Endothelial cell of umbilical vein (primary cell): ENCODE measurements at regions not wholly inside any gene's neighbourhood (a gene's known extent, or its start where the extent isn't known, plus 50 kb on each side); places are given as distances from the start of the nearest gene placed in this dataset.

ENCODE experiments used
- EZH2 ChIP-seq: IDR thresholded peaks from 2 replicates; pipeline ENCODE4 v1.6.1; 2012; ENCODE audit warnings: borderline replicate concordance, low read depth, mild to moderate bottlenecking, moderate library complexity, low read length, inconsistent platforms; ENCODE audit not compliant: severe bottlenecking
- MYC ChIP-seq: IDR thresholded peaks from one replicate; pipeline ENCODE4 v1.6.1; 2011; ENCODE audit warnings: mild to moderate bottlenecking, low read depth, low read length
- POLR2A ChIP-seq: IDR thresholded peaks from 2 replicates; pipeline ENCODE4 v1.6.1; 2012; ENCODE audit warnings: low read depth, mild to moderate bottlenecking, control low read depth, low read length
- TF ChIP-seq, protein P1 (sequence below), 2 donors: IDR thresholded peaks; 1 replicate in 1 of 2; 2 replicates in 1 of 2; pipeline ENCODE4 v1.5.1; 2011; ENCODE audit warnings: low read length in 2 of 2, mild to moderate bottlenecking in 2 of 2, moderate library complexity in 2 of 2, control low read depth in 1 of 2, inconsistent platforms in 1 of 2, low read depth in 1 of 2; ENCODE audit not compliant: insufficient read depth in 1 of 2; ENCODE audit errors: extremely low read depth in 1 of 2

DNA sequence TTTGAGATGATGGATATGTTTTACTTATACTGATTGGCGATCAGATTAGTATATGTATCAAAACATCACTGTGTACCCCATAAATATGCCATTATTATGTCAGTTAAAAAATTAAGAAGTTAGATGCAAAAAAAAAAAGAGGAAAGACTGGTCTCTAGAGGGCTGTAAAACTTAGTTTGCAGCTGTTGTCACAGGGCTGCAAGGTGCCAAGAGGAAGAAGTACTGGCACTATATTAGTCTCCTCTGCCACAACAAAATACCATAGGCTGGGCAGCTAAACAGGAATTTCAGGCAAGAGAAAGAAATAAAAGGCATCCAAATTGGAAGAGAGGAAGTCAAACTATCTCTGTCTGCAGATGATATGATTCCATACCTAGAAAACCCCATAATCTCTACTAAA lies 177.8 kb upstream of the PLPP4 start:
- TF ChIP-seq, protein P1, sequence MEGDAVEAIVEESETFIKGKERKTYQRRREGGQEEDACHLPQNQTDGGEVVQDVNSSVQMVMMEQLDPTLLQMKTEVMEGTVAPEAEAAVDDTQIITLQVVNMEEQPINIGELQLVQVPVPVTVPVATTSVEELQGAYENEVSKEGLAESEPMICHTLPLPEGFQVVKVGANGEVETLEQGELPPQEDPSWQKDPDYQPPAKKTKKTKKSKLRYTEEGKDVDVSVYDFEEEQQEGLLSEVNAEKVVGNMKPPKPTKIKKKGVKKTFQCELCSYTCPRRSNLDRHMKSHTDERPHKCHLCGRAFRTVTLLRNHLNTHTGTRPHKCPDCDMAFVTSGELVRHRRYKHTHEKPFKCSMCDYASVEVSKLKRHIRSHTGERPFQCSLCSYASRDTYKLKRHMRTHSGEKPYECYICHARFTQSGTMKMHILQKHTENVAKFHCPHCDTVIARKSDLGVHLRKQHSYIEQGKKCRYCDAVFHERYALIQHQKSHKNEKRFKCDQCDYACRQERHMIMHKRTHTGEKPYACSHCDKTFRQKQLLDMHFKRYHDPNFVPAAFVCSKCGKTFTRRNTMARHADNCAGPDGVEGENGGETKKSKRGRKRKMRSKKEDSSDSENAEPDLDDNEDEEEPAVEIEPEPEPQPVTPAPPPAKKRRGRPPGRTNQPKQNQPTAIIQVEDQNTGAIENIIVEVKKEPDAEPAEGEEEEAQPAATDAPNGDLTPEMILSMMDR (IDR thresholded peaks at IDR 0.05; ENCODE audit: extremely low read depth in 1 of 2, insufficient read depth in 1 of 2, low read depth in 1 of 2, low read length in 2 of 2): no peak
- TF ChIP-seq POLR2A: no peak
- TF ChIP-seq MYC: no peak
- no peak for TF ChIP-seq EZH2
